ENCODE measurements at regions not wholly inside any gene's neighbourhood (a gene's known extent, or its start where the extent isn't known, plus 50 kb on each side); places are given as distances from the start of the nearest gene placed in this dataset.

DNA sequence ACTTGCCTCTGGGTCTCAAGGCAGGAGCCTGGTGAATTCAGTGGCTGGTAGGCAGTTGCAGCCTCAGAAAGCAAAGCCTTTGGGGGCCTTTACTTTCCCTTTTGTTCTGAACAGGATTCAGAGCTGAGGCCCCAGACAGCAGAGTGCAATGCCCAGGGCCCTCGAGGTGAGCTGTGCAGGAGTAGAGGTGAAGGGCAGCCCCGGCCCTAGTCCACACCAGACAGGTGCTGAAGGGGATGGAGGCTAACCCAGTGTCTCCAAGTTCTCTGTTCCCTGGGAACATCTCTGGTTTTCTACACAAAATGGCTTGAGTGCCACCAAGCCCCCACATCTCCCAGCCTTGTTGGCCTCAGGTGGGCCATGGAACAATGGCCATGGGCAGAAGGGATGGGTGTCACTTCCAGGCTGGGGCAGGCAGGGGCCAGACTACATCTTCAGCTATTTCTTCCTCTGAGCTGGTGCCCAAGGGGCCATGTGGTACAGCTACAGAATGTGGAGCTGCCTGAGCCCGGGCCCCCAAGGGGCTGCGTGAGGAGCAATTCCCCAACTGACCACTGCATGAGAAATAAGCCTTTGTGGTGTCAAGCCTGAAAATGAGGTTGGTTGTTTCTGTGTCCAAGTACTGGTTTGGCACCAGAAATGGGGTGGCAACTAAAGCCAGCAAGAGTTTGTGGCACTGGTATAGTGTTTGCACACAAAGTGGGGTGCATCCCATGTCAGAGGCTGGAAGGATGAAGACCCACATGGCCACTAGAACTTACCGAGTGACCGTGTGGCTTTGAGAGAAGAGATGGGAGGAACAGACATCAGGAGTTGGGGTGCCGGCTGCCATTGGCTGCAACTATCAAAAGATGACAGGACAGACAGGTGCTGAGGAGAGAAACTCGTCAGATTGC lies 57.8 kb downstream of the BARX1 start:
- ATAC-seq (ENCODE audit: low FRiP score), result no peak
- no peak for DNase-seq (ENCODE audit: low spot score)
- TF ChIP-seq, protein P1, sequence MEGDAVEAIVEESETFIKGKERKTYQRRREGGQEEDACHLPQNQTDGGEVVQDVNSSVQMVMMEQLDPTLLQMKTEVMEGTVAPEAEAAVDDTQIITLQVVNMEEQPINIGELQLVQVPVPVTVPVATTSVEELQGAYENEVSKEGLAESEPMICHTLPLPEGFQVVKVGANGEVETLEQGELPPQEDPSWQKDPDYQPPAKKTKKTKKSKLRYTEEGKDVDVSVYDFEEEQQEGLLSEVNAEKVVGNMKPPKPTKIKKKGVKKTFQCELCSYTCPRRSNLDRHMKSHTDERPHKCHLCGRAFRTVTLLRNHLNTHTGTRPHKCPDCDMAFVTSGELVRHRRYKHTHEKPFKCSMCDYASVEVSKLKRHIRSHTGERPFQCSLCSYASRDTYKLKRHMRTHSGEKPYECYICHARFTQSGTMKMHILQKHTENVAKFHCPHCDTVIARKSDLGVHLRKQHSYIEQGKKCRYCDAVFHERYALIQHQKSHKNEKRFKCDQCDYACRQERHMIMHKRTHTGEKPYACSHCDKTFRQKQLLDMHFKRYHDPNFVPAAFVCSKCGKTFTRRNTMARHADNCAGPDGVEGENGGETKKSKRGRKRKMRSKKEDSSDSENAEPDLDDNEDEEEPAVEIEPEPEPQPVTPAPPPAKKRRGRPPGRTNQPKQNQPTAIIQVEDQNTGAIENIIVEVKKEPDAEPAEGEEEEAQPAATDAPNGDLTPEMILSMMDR (IDR thresholded peaks at IDR 0.05), result no peak

DNA sequence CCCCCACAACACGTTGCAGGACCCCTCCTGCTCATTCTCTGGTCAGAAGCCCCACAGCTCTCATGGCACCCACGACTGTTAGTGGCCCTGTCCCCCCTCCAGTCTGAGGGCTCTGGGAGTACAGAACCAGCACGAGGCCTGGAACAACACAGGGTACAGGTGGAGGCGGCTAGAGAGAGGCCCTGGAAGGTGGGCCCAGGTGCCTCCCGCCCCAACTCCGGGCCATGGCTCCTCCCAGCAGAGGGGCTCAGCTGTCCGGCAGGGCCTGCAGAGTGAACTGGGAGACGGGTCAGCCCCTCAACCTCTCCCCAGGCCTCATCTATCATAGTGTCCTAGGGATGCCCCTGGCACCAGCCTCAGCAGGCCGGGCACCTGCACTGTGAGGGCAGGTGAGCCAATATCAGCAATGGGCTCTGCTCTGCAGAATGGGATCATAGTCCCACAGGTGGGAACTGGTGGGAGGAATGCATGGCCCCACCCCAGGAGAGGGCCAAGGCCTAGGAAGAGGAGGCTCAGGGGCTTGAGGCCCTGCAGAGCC lies 58.6 kb downstream of the BARX1 start:
- DNase-seq (ENCODE audit: low spot score) (no peak), ATAC-seq (ENCODE audit: low FRiP score) (no peak)
- TF ChIP-seq, protein P1 (IDR thresholded peaks at IDR 0.05), result no peak

DNA sequence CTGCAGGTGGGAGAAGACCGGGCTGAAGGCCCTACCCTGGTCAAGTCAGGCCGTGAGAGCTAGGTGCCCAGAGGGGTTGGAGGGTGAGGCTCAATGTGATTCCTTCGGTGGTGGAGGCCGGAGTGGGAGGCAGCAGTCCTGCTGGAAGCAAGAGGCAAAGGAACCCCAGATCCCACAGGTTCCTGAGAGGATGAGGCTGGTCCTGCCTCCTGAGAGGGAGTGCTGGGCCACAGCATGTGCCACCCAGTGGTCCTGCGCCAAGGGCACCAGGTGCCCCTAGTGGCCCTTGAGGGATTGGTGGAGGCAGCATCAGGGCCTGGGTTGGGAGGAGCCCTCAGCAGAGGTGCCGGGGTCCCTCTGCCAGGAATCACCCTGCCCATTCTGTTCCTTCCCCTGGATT lies 59.1 kb downstream of the BARX1 start:
- ATAC-seq (ENCODE audit: low FRiP score) (no peak), DNase-seq (ENCODE audit: low spot score) (no peak)
- TF ChIP-seq, protein P1 (IDR thresholded peaks at IDR 0.05), result no peak

DNA sequence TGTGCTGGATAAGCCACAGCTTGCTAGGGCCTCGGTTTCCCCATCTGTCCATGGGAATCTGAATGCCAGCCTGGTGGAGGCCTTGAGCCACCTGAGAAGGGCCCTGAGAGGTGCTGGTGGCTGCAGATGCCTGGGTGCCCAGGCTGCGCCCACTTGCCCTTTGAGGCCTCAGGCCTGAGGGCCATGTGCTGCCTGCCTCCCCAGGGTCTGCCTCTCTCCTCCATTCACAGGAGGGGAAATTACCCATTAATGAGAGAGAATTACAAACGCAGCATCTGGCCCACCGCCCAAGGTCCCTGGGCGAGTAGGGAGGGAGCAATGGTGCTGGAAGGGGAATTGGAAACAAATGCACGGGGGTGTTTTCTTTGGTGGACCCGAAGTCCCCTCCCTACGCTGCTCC lies 59.6 kb downstream of the BARX1 start:
- DNase-seq (ENCODE audit: low spot score) (no peak), ATAC-seq (ENCODE audit: low FRiP score) (no peak)
- TF ChIP-seq, protein P1 (IDR thresholded peaks at IDR 0.05), result no peak

DNA sequence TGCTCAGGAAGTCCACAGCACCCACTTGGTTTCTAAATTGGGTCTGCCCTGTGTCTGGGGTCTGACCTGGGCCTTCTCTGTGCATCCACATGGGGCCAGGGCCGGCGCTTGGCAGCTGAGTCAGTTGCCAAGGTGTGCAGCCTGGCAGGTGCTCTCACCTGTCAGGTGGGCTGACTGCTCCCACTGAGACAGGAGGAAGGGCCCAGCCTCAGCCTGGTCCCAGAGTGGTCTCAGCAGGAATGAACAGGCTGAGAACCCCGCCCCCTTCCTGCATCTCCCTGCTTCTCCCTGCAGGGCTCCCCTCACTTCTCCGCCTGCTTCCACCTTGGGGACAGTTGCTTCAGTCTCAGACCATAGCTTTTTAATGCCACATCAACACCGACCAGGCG lies 60.5 kb downstream of the BARX1 start:
- no peak for DNase-seq (ENCODE audit: low spot score)
- ATAC-seq (ENCODE audit: low FRiP score), result no peak
- TF ChIP-seq, protein P1 (IDR thresholded peaks at IDR 0.05), result no peak

DNA sequence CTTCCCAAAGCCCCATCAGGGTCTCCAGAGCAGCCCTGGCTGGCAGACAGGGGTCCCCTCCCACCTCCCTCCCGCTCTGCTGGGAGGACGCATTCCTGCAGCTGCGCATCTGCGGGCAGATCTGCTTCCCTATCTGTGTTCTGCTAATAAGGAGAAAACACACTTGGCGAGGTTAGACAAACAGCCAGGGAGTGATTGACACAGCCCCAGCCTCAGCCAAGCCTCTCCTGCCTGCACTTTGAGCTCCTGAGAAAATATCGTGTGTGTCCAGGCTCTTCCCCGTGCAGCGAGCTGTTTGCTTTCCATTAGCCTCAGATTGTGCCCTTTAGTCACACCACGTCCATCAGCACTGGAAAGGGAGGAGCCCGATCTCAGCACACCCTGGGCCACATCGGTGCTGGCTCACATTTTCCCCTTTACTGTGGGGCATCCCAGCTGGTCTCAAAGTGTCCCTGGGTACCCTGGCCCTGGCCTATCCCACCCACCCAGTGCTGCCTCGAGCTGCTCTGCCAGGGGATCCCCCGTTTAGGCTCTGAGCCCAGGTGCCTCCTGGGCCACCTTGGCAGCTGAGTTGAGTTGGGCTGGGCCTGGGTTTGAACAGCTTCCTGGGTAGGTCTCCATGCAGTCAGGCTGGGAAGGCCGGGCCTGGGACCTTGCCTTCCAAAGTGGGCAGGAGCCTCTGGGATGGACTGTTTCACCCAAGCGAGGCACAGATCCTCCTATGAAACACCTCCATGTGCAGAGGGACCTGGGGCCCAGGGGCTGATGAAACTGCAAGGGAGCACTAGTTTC lies 61.1 kb downstream of the BARX1 start:
- ATAC-seq (ENCODE audit: low FRiP score) (no peak), DNase-seq (ENCODE audit: low spot score) (no peak)

More for the DNA sequence above, 61.1 kb downstream of the BARX1 start:
- TF ChIP-seq, protein P1 (IDR thresholded peaks at IDR 0.05), result no peak

Measured in omental fat pad (tissue), 3 donors.